T follicular helper cell (primary cell): ENCODE measurements at regions not wholly inside any gene's neighbourhood (a gene's known extent, or its start where the extent isn't known, plus 50 kb on each side); places are given as distances from the start of the nearest gene placed in this dataset.

Experiments used
- DNase-seq: peaks from one replicate; pipeline ENCODE4 v3.0.0-alpha.2; 2020; ENCODE audit warnings: low read depth

- no peak for DNase-seq
Measured at GRCh38 chr18:1954583-1955312, 616.6 kb downstream of the METTL4 start.

DNA sequence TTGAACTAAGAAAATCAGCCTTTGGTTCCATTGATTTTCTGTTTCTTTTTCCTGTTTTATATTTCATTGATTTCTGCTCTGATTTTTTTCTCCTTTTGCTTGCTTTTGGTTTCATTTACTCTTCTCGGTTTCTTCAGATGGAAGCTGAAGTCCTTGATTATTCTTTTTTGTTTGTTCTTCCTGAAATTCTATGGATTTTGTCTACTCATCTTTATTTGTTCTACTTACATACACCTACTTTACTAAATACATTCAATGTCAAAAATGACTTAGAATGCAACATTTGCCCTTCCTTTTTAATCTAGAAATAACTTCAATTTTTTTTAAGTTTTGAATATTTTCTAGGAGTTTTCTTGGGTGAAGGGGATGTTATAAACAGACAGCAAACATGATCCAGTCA lies 612.5 kb downstream of the METTL4 start:
- no peak for DNase-seq

- no peak for DNase-seq
Measured at GRCh38 chr18:1965016-1965415, 606.3 kb downstream of the METTL4 start.

DNA sequence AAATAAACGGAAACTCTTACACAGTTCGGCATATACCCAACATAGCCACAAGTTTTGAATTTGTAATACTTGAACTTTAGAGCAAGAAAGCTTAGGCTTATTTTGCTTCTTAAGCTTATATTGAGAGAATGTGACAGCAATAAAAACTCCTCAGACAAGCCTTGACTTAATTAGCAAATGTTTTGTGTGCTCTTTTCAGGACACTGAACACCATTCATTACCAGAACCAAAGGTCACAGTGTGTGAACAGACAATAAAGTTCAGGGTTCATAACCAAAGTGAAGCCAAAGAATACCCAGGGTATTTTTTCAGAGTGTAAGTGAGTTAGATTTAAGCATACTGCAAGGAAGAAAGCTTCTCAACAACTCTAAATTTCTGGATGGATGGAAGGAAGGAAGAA lies 605.8 kb downstream of the METTL4 start:
- no peak for DNase-seq

DNA sequence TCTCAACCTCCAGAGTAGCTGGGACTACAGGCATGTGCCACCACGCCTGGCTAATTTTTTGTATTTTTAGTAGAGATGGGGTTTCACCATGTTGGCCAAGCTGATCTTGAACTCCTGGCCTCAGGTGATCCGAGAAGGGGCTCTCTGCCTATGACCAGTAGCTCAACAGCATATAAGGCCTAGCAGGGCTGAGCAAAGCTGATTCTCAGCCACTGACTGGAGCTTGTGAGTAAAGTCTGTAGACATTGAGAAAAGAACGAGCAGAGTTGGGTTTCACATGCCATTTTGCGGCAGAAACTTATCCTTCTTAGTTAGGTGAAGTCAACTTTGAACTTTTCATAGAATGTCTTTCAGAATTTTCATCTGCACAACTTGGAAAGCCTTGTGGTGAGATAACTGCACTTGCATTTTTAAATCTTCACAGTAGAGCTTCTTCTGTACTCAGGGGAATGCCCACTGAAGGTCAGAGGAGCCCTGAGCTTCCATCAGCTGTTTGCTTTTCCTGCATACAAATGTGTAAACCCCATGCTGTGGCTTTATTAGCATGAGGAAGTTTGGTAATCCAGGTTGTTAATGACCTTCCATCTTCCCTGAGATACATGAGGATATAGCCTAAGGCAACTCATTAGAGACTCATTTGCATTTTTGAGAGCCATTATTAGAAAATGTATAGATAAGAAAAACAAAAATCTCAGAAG lies 602.4 kb downstream of the METTL4 start:
- no peak for DNase-seq

- no peak for DNase-seq
Measured at GRCh38 chr18:1976484-1976883, 594.8 kb downstream of the METTL4 start.

GRCh38 chr18:1982056-1982455 lies 589.2 kb downstream of the METTL4 start:
- no peak for DNase-seq

GRCh38 chr18:1983746-1984515 lies 587.4 kb downstream of the METTL4 start:
- DNase-seq, result no peak

DNA sequence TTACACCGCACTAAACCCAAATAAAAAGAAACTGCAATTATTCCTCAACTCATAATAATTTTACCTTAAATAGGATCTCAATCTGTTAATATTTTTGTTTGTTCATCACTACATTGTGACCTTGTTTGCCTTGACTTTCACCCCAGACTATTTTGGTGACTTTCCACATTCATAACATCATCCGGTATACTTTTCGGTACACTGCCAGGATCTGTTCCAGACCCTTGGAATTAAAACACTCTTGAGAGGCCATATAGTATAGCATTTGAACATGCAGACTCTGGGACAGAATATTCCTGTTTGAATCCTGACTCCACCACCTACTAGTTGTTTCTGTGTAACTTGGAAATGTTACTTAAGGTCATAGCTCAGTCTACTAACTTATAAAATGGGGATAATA lies 577.4 kb downstream of the METTL4 start:
- DNase-seq, result no peak

DNA sequence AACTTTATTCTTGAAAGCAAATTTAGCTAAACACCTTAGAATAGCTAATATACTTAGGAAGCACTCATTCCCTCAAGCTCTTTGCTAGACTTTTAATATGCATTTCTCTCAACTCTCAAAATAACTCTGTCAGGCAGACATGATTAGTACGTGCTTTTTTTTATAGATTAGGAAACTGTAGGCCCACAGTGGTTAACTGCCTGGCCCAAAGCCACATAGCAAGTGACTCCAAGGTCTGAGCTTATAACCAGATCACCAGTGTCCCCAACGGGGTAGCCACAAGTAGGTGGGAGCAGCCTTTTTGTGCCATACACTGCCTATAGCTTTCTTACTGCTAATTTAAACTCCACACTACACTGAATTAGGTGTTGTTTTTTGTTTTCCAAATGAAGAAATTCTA lies 576.8 kb downstream of the METTL4 start:
- no peak for DNase-seq

DNA sequence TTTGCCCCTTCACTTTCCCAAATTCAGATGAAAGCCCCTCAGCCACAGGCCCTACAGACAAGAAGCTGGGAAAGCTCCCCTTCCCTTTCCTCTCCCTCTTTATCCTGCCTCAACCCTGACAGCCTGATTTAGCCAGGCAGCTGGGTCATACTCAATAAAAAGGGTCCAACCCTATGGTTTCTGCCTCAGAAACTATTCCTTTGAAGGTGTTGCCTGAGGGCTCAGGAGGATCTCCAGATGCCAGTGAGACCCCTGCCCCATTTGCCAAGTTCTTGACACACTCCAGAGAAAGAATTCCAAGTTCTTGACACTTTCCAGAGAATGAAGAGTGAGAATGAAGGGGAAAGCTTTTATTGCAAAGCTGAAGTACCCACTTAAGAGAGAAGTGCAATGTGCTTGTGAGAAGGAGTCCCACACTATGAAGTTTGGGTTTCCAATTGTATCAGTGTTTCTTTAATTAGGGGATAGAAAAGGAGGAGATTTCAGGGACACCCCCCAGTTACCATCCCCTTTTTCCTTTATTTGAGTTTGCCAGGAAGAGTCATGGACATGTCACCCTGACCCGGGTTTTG lies 576.2 kb downstream of the METTL4 start:
- no peak for DNase-seq

GRCh38 chr18:1998121-1998520 lies 573.2 kb downstream of the METTL4 start:
- DNase-seq, result no peak

- DNase-seq, result no peak
Measured at GRCh38 chr18:1999387-1999786, 571.9 kb downstream of the METTL4 start.

GRCh38 chr18:2002151-2002550 lies 569.2 kb downstream of the METTL4 start:
- no peak for DNase-seq

DNA sequence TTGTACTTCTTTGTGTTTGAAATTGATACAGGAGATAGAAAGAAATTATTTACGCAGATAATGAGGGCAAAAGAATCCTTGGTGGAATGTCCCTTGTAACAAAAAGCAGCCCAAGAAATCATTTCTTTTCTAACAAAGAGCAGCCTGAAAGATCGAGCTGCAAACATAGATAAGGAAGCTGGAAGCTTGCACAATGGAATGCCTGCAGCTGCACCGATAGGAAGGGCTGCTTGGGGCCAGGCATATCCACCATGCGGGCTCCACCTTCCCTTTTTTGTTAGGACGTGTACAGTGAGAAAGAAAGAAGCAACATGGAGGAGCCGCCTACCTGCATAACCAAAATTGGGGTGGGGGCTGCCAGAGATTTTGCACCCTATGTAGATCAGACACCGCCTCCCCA lies 568.7 kb downstream of the METTL4 start:
- no peak for DNase-seq

GRCh38 chr18:2009942-2010697 lies 561.2 kb downstream of the METTL4 start:
- no peak for DNase-seq

DNA sequence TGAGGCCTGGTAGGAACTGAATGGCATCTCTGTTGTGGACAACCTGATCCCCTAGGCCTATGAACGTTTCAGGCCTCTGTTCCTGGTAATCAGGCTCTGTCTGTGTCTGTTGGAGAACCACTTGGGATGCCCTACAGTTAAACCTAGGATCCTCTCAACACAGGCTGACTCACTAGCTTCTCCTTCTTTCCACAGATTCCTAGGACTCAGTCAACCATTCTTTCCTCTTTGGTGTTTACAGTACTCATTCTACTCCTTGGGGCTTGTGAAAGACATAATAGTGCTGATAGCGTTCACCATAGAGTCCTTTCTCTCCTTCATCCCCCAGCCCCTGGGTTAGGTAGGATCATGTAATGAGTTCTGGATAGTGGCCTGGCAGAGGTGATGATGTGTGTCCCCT lies 544.3 kb downstream of the METTL4 start:
- DNase-seq, result no peak

GRCh38 chr18:2027756-2028155 lies 543.5 kb downstream of the METTL4 start:
- no peak for DNase-seq

DNA sequence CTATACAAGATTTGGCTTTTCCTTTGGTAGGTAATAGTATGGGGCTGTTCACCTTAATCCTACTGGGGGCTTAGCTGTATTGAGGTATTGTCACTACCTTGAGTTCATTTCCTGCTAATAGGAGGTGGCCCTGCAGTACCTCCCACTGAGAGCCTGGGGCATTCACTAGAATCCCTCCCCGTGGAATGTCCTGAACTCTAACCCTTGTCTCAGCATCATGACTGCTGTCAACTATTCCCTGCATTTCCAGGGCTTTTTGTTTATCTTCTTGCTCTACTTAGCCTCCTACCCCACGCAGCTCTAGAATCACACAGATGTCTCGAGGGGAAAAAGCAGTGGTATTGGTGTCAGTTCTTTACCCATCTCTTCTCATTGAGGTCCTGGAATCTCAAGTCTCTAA lies 542.3 kb downstream of the METTL4 start:
- no peak for DNase-seq

DNA sequence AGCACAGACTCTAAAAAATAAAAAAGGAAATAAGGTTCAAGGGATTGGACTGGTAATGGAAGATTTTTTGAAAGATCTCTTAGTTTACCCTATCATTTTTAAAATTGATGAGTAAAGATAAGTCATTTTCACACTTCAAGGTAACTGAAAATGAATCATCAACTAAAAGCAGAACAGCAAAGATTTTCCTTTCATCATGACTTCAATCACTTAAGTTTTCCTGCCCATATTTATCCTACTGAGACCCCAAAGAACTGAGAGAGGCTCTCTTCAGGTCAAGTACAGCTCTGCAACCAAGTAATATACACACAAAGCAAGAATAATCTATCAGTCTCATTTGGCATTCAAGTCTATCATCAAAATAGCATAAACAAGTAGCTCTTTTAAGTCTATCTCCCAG lies 540.7 kb downstream of the METTL4 start:
- DNase-seq, result no peak

DNA sequence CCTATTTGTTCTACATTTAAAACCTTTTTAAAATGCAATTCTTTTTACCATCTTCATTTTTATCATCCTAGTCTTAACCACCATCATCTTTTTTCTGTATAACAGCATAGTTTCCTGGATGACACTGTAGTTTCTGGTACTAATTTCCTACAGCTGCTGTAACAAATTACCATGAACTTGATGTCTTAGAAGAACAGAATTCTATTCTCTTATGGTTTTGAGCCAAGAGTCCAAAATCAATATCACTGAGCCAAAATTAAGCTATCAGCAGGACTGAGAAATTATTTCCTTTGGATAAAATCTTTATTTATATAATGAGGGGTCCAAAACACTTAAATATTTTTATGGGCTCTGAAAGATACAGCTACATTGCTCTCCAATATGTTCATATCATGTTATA lies 539.3 kb downstream of the METTL4 start:
- DNase-seq, result no peak

DNA sequence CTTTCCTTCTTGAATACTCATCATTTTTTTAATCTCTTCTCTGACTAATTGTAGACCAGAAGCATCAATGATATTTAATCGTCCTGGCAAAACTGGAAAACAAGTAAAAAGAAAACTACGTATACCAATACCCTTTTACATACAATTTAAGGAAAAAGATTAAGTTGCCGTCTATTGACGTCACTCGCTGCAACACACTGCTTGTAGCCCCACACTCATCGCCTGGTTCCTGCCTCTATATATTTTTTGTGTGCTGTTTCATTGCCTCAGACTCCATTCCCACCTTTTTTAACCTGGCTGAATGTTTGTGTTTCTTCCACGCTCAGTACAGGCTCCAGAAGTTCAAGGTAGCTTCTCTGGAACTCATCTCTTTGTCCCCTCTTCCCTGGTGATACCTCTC lies 536.2 kb downstream of the METTL4 start:
- no peak for DNase-seq
